Activated CD8-positive, alpha-beta T cell treated with anti-CD3 and anti-CD28 coated beads, Interleukin-2, amount 10 ng/mL, durations not matched to agents 7 days and 5 days (primary cell): ENCODE measurements at regions not wholly inside any gene's neighbourhood (a gene's known extent, or its start where the extent isn't known, plus 50 kb on each side); places are given as distances from the start of the nearest gene placed in this dataset.

Experiments used
- ATAC-seq: fragments of 150-1000 bp; cut with Tn5 transposase; one replicate; pipeline ENCODE4 v1.10.0; 2021; ENCODE audit warnings: moderate library complexity
- CTCF ChIA-PET: fragments of 350-600 bp; sonication (Branson Sonifier 250); formaldehyde crosslinking; loops from one replicate; lab custom pipeline; 2021; ENCODE audit warnings: antibody characterized with exemption; lab: Charles Lee
- POLR2A ChIA-PET: fragments of 350-600 bp; sonication (Branson Sonifier 250); formaldehyde crosslinking; loops from one replicate; lab custom pipeline; 2021; ENCODE audit warnings: antibody characterized with exemption; lab: Charles Lee
- DNase-seq: peaks from one replicate; pipeline ENCODE4 v3.0.0-alpha.2; 2020
- H3K27ac Mint-ChIP-seq: one replicate; pipeline ENCODE4 v1.8.0; 2021; ENCODE audit warnings: mild to moderate bottlenecking, mixed read lengths
- H3K27me3 Mint-ChIP-seq: one replicate; pipeline ENCODE4 v1.8.0; 2021; ENCODE audit warnings: low read depth, mixed read lengths
- H3K36me3 Mint-ChIP-seq: one replicate; pipeline ENCODE4 v1.8.0; 2021; ENCODE audit warnings: low read depth, mixed read lengths
- H3K4me1 Mint-ChIP-seq: one replicate; pipeline ENCODE4 v1.8.0; 2021; ENCODE audit warnings: low read depth, mixed read lengths
- H3K4me3 Mint-ChIP-seq: one replicate; pipeline ENCODE4 v1.8.0; 2021; ENCODE audit warnings: mild to moderate bottlenecking, mixed read lengths
- H3K9me3 Mint-ChIP-seq: one replicate; pipeline ENCODE4 v1.8.0; 2022; ENCODE audit warnings: mixed read lengths; ENCODE audit not compliant: insufficient read depth

GRCh38 chr16:7090628-7091115 lies 242.0 kb upstream of the RBFOX1 start:
- no peak overlapping the region for H3K4me3 Mint-ChIP-seq
- no peak for DNase-seq
- peaks cover 10% of the 10 kb centered on the region for H3K9me3 Mint-ChIP-seq
- no peak for ATAC-seq
- no peaks in the 10 kb centered on the region for H3K36me3 Mint-ChIP-seq
- no peak overlapping the region for H3K27ac Mint-ChIP-seq
- ChIA-PET CTCF (no interaction called here), POLR2A (no interaction called here)
- H3K4me1 Mint-ChIP-seq, result no peaks in the 10 kb centered on the region
- no peaks in the 10 kb centered on the region for H3K27me3 Mint-ChIP-seq

- no peak overlapping the region for H3K27ac Mint-ChIP-seq
- H3K4me1 Mint-ChIP-seq, result no peaks in the 10 kb centered on the region
- no peaks in the 10 kb centered on the region for H3K27me3 Mint-ChIP-seq
- no peaks in the 10 kb centered on the region for H3K36me3 Mint-ChIP-seq
- CTCF ChIA-PET, result no interaction called here
- ATAC-seq, result no peak
- peaks cover 10% of the 10 kb centered on the region for H3K9me3 Mint-ChIP-seq
- no peak for DNase-seq
- no peak overlapping the region for H3K4me3 Mint-ChIP-seq
- POLR2A ChIA-PET, result no interaction called here
Observed at GRCh38 chr16:7089751-7090150, 242.9 kb upstream of the RBFOX1 start.

GRCh38 chr16:7088711-7089110 lies 243.9 kb upstream of the RBFOX1 start:
- no peak overlapping the region for H3K27ac Mint-ChIP-seq
- H3K9me3 Mint-ChIP-seq, result peaks cover 10% of the 10 kb centered on the region
- H3K4me3 Mint-ChIP-seq, result no peak overlapping the region
- H3K4me1 Mint-ChIP-seq, result no peaks in the 10 kb centered on the region
- H3K36me3 Mint-ChIP-seq, result no peaks in the 10 kb centered on the region
- no peaks in the 10 kb centered on the region for H3K27me3 Mint-ChIP-seq
- ChIA-PET POLR2A (no interaction called here), CTCF (no interaction called here)
- DNase-seq (no peak), ATAC-seq (no peak)

GRCh38 chr16:7086822-7087616 lies 245.6 kb upstream of the RBFOX1 start:
- ATAC-seq (no peak), DNase-seq (no peak)
- ChIA-PET POLR2A (no interaction called here), CTCF (no interaction called here)
- Mint-ChIP-seq H3K9me3 (peaks cover 4% of the 10 kb centered on the region), H3K27ac (no peak overlapping the region), H3K27me3 (no peaks in the 10 kb centered on the region), H3K4me1 (no peaks in the 10 kb centered on the region), H3K36me3 (no peaks in the 10 kb centered on the region), H3K4me3 (no peak overlapping the region)

GRCh38 chr16:7085776-7086175 lies 246.9 kb upstream of the RBFOX1 start:
- POLR2A ChIA-PET, result no interaction called here
- ATAC-seq (no peak), DNase-seq (no peak)
- H3K27ac Mint-ChIP-seq, result no peak overlapping the region
- H3K4me1 Mint-ChIP-seq, result no peaks in the 10 kb centered on the region
- CTCF ChIA-PET, result no interaction called here
- no peak overlapping the region for H3K4me3 Mint-ChIP-seq
- no peaks in the 10 kb centered on the region for H3K36me3 Mint-ChIP-seq
- peaks cover 4% of the 10 kb centered on the region for H3K9me3 Mint-ChIP-seq
- no peaks in the 10 kb centered on the region for H3K27me3 Mint-ChIP-seq

GRCh38 chr16:7083096-7083495 lies 249.5 kb upstream of the RBFOX1 start:
- no peak for ATAC-seq
- peaks cover 1% of the 10 kb centered on the region for H3K9me3 Mint-ChIP-seq
- DNase-seq, result no peak
- H3K27me3 Mint-ChIP-seq, result no peaks in the 10 kb centered on the region
- ChIA-PET CTCF (no interaction called here), POLR2A (no interaction called here)
- no peaks in the 10 kb centered on the region for H3K36me3 Mint-ChIP-seq
- no peak overlapping the region for H3K4me3 Mint-ChIP-seq
- H3K27ac Mint-ChIP-seq, result no peak overlapping the region
- H3K4me1 Mint-ChIP-seq, result no peaks in the 10 kb centered on the region

GRCh38 chr16:7077636-7078035 lies 255.0 kb upstream of the RBFOX1 start:
- ChIA-PET CTCF (no interaction called here), POLR2A (no interaction called here)
- Mint-ChIP-seq H3K27me3 (no peaks in the 10 kb centered on the region), H3K4me3 (no peak overlapping the region), H3K4me1 (no peaks in the 10 kb centered on the region), H3K27ac (no peak overlapping the region), H3K9me3 (peaks cover 8% of the 10 kb centered on the region), H3K36me3 (no peaks in the 10 kb centered on the region)
- no peak for ATAC-seq
- no peak for DNase-seq

GRCh38 chr16:7074715-7075114 lies 257.9 kb upstream of the RBFOX1 start:
- no peaks in the 10 kb centered on the region for H3K36me3 Mint-ChIP-seq
- CTCF ChIA-PET, result no interaction called here
- no peak overlapping the region for H3K4me3 Mint-ChIP-seq
- no peaks in the 10 kb centered on the region for H3K4me1 Mint-ChIP-seq
- H3K9me3 Mint-ChIP-seq, result peaks cover 12% of the 10 kb centered on the region
- POLR2A ChIA-PET, result no interaction called here
- DNase-seq (no peak), ATAC-seq (no peak)
- no peak overlapping the region for H3K27ac Mint-ChIP-seq
- no peaks in the 10 kb centered on the region for H3K27me3 Mint-ChIP-seq

GRCh38 chr16:7057458-7057857 lies 275.2 kb upstream of the RBFOX1 start:
- ATAC-seq (no peak), DNase-seq (no peak)
- ChIA-PET POLR2A (no interaction called here), CTCF (no interaction called here)
- no peak overlapping the region for H3K4me3 Mint-ChIP-seq
- no peaks in the 10 kb centered on the region for H3K27me3 Mint-ChIP-seq
- H3K36me3 Mint-ChIP-seq, result no peaks in the 10 kb centered on the region
- H3K27ac Mint-ChIP-seq, result no peak overlapping the region
- H3K4me1 Mint-ChIP-seq, result no peaks in the 10 kb centered on the region
- H3K9me3 Mint-ChIP-seq, result peaks cover 25% of the 10 kb centered on the region

- H3K9me3 Mint-ChIP-seq, result peaks cover 30% of the 10 kb centered on the region
- no peaks in the 10 kb centered on the region for H3K27me3 Mint-ChIP-seq
- ATAC-seq (no peak), DNase-seq (no peak)
- no peaks in the 10 kb centered on the region for H3K36me3 Mint-ChIP-seq
- no peak overlapping the region for H3K4me3 Mint-ChIP-seq
- CTCF ChIA-PET, result no interaction called here
- H3K27ac Mint-ChIP-seq, result no peak overlapping the region
- POLR2A ChIA-PET, result no interaction called here
- no peaks in the 10 kb centered on the region for H3K4me1 Mint-ChIP-seq
Observed at GRCh38 chr16:7055443-7055842, 277.2 kb upstream of the RBFOX1 start.

- Mint-ChIP-seq H3K27ac (no peak overlapping the region), H3K4me1 (no peaks in the 10 kb centered on the region), H3K27me3 (no peaks in the 10 kb centered on the region), H3K4me3 (no peak overlapping the region), H3K9me3 (peaks cover 17% of the 10 kb centered on the region), H3K36me3 (no peaks in the 10 kb centered on the region)
- DNase-seq, result no peak
- no peak for ATAC-seq
- ChIA-PET POLR2A (no interaction called here), CTCF (no interaction called here)
Observed at GRCh38 chr16:7051591-7052349, 280.9 kb upstream of the RBFOX1 start.

- Mint-ChIP-seq H3K9me3 (peaks cover 10% of the 10 kb centered on the region), H3K27me3 (no peaks in the 10 kb centered on the region), H3K36me3 (no peaks in the 10 kb centered on the region), H3K4me3 (no peak overlapping the region), H3K27ac (no peak overlapping the region), H3K4me1 (no peaks in the 10 kb centered on the region)
- POLR2A ChIA-PET, result no interaction called here
- ATAC-seq (no peak), DNase-seq (no peak)
- CTCF ChIA-PET, result interaction anchor here (0.7 kb wide), 1 partner anchor 226 kb away, joined by 3 read pairs; no protein-coding TSS in a partner anchor
Observed at GRCh38 chr16:7044331-7044730, 288.3 kb upstream of the RBFOX1 start.
